GM20000 (cell line): ENCODE measurements at regions not wholly inside any gene's neighbourhood (a gene's known extent, or its start where the extent isn't known, plus 50 kb on each side); places are given as distances from the start of the nearest gene placed in this dataset.
"Not testable (repeated sequence)": the region's sequence is repeated elsewhere in the genome, so short reads cannot be mapped to it uniquely, and the experiment has no call there.

ENCODE experiments used
- DNase-seq: peaks from one replicate; pipeline ENCODE4 v3.0.0; 2012; ENCODE audit warnings: low spot score
- TF ChIP-seq, protein P1 (sequence below): IDR thresholded peaks from 2 replicates; pipeline ENCODE4 v1.5.1; 2012; ENCODE audit warnings: mild to moderate bottlenecking, control low read depth; ENCODE audit errors: extremely low read depth, missing control alignments

DNA sequence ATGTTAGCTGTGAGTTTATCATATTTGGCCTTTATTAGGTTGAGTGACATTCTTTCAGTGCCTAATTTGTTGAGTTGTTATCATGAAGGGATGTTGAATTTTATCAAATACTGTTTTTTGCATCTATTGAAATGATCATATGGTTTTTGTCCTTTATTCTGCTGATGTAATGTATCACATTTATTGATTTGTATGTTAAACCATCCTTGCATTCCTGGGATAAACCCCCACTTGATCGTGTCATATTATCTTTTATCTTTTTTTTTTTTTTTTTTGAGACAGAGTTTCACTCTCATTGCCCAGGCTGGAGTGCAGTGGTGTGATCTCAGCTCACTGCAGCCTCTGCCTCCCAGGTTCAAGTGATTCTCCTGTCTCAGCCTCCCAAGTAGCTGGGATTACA is 51.9 kb upstream of the MFGE8 start:
- not testable (repeated sequence) for DNase-seq

- DNase-seq, result no peak
- TF ChIP-seq, protein P1, sequence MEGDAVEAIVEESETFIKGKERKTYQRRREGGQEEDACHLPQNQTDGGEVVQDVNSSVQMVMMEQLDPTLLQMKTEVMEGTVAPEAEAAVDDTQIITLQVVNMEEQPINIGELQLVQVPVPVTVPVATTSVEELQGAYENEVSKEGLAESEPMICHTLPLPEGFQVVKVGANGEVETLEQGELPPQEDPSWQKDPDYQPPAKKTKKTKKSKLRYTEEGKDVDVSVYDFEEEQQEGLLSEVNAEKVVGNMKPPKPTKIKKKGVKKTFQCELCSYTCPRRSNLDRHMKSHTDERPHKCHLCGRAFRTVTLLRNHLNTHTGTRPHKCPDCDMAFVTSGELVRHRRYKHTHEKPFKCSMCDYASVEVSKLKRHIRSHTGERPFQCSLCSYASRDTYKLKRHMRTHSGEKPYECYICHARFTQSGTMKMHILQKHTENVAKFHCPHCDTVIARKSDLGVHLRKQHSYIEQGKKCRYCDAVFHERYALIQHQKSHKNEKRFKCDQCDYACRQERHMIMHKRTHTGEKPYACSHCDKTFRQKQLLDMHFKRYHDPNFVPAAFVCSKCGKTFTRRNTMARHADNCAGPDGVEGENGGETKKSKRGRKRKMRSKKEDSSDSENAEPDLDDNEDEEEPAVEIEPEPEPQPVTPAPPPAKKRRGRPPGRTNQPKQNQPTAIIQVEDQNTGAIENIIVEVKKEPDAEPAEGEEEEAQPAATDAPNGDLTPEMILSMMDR, result no peak
These were observed 57.1 kb upstream of the MFGE8 start for GRCh38 chr15:88970232-88970631.

DNA sequence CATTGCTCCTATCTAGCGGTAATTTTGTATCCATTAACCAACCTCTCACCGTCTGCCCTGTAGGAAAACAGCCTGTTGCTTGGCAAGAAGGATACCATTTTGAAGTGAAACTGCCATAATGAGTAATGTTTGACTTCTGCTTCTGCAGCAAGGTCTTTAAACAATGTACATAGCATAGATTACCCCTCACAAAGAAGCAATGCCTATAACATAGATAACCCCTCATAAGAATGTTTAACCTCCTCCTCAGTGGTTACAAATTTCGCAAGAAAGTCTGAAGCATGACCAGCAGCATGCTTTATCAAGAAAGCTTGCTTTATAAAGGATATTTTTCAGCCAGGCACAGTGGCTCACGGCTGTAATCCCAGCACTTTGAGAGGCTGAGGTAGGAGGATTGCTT is 61.2 kb upstream of the MFGE8 start:
- TF ChIP-seq, protein P1, result no peak
- no peak for DNase-seq

DNA sequence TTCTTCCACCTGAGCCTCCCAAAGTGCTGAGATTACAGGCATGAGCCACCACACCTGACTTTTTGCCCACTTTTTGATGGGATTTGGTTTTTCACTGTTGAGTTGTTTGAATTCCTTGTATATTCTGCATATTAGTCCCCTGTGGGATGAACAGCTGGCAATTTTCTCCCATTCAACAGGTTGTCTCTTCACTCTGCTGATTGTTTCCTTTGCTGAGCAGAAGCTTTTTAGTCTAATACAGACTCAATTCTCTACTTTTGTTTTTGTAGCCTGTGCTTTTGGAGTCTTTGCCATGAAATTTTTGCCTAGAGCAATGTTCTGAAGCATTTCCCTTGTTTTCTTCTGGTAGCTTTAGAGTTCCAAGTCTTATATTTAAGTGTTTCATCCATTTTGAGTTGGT is 62.7 kb upstream of the MFGE8 start:
- TF ChIP-seq, protein P1, result no peak
- no peak for DNase-seq

GRCh38 chr15:88976656-88977055 is 63.5 kb upstream of the MFGE8 start:
- DNase-seq, result no peak
- TF ChIP-seq, protein P1, result no peak

- no peak for DNase-seq
- TF ChIP-seq, protein P1, result no peak
These were observed 66.5 kb upstream of the MFGE8 start for GRCh38 chr15:88979674-88980073.

DNA sequence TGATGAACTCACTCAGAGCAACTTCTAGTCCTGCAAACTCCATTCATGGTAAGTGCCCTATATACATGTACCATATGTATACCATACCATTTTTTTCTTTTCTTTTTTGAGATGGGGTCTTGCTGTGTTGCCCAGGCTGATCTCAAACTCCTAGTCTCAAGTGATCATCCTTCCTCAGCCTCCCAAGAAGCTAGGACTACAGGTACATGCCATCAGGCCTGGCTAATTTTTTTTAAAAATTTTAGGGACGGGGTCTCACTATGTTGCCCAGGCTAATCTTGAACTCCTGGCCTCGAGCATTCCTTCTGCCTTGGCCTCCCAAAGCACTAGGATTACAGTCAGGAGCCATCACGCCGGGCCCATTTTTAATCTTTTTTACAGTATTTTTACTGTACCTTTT is 67.3 kb upstream of the MFGE8 start:
- TF ChIP-seq, protein P1, result no peak
- no peak for DNase-seq

GRCh38 chr15:88981244-88982215 is 68.4 kb upstream of the MFGE8 start:
- TF ChIP-seq, protein P1, result no peak
- no peak for DNase-seq
